ENCODE measurements at regions not wholly inside any gene's neighbourhood (a gene's known extent, or its start where the extent isn't known, plus 50 kb on each side); places are given as distances from the start of the nearest gene placed in this dataset.

DNA sequence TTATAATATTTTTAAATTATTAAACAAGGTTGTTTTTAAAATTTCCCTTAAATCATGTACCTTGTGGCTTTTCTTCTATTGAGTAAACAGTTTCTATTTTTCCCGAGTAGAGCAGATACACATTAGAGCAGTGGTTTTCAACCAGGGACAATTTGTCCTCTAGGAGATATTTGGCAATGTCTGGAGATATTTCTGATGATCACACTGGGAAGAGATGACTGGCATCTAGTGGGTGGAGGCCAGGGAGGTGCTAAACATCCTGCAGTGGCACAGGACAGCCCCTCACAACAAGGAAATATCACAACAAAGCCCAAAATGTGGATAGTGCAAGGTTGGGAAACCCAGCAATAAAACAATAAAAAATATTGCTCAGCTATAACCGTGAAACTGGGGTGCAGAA, 113.0 kb upstream of the PTPRG start:
- TF ChIP-seq CEBPB (IDR thresholded peaks at IDR 0.05; ENCODE audit: borderline replicate concordance in 1 of 2, low read depth in 2 of 2, low read length in 2 of 2) (no peak), POLR2A (IDR thresholded peaks at IDR 0.05; ENCODE audit: low read depth, low read length) (no peak)
- TF ChIP-seq, protein P1, sequence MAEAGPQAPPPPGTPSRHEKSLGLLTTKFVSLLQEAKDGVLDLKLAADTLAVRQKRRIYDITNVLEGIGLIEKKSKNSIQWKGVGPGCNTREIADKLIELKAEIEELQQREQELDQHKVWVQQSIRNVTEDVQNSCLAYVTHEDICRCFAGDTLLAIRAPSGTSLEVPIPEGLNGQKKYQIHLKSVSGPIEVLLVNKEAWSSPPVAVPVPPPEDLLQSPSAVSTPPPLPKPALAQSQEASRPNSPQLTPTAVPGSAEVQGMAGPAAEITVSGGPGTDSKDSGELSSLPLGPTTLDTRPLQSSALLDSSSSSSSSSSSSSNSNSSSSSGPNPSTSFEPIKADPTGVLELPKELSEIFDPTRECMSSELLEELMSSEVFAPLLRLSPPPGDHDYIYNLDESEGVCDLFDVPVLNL (IDR thresholded peaks at IDR 0.05; ENCODE audit: low read depth, low read length) = no peak
